Testis (tissue), 2 donors: ENCODE measurements at regions not wholly inside any gene's neighbourhood (a gene's known extent, or its start where the extent isn't known, plus 50 kb on each side); places are given as distances from the start of the nearest gene placed in this dataset.

Experiments used
- POLR2A ChIP-seq: fragments of 450-650 bp; IDR thresholded peaks from one replicate; pipeline ENCODE4 v1.6.1; 2017; ENCODE audit warnings: antibody characterized with exemption, mild to moderate bottlenecking, moderate library complexity
- TF ChIP-seq, protein P1 (sequence below), 3 experiments: fragments of 450-650 bp in 2 of 3; fragments of 200-600 bp in 1 of 3; sonication (generic) in 1 of 3; IDR thresholded peaks; one replicate each; pipeline ENCODE4 v1.5.1; 2016 to 2019; ENCODE audit warnings: antibody characterized with exemption in 3 of 3, mild to moderate bottlenecking in 2 of 3, moderate library complexity in 1 of 3

DNA sequence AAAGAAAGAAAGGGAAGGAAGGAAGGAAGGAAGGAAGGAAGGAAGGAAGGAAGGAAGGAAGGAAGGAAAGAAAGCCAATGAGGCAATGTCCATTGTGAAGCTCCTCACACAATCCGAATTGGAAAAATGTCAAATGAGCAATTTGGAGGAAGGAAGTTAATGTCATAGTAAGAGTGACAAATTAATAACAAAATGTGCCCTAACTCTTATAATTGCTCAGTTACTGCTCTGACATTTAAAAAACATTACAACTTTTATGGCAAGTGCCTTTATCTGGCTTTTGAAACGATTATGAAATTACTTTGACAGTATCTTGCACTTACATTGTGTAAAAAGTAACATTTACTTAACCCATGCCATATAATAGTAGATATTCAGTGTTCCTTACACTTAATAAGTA, 96.5 kb upstream of the EFHC2 start:
- TF ChIP-seq, protein P1, sequence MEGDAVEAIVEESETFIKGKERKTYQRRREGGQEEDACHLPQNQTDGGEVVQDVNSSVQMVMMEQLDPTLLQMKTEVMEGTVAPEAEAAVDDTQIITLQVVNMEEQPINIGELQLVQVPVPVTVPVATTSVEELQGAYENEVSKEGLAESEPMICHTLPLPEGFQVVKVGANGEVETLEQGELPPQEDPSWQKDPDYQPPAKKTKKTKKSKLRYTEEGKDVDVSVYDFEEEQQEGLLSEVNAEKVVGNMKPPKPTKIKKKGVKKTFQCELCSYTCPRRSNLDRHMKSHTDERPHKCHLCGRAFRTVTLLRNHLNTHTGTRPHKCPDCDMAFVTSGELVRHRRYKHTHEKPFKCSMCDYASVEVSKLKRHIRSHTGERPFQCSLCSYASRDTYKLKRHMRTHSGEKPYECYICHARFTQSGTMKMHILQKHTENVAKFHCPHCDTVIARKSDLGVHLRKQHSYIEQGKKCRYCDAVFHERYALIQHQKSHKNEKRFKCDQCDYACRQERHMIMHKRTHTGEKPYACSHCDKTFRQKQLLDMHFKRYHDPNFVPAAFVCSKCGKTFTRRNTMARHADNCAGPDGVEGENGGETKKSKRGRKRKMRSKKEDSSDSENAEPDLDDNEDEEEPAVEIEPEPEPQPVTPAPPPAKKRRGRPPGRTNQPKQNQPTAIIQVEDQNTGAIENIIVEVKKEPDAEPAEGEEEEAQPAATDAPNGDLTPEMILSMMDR (IDR thresholded peaks at IDR 0.05) = no peak
- no peak for TF ChIP-seq POLR2A
